ENCODE measurements at regions not wholly inside any gene's neighbourhood (a gene's known extent, or its start where the extent isn't known, plus 50 kb on each side); places are given as distances from the start of the nearest gene placed in this dataset.

GRCh38 chr9:118313965-118314364, 609.8 kb downstream of the TLR4 start:
- Histone ChIP-seq H3K4me3 (ENCODE audit: low read depth in 1 of 2, low read length in 2 of 2) (no peak overlapping the region), H3K27me3 (ENCODE audit: control insufficient read depth in 1 of 2, insufficient read depth in 2 of 2, low read length in 2 of 2) (no peaks in the 10 kb centered on the region), H3K27ac (ENCODE audit: low read depth, low read length) (no peak overlapping the region), H3K4me1 (ENCODE audit: insufficient read depth, low read length) (no peaks in the 10 kb centered on the region), H3K36me3 (ENCODE audit: insufficient read depth, low read length) (no peaks in the 10 kb centered on the region), H3K9me3 (ENCODE audit: low read length) (no peaks in the 10 kb centered on the region), H3K9ac (ENCODE audit: low read length) (no peak overlapping the region)

GRCh38 chr9:118316831-118317343, 612.7 kb downstream of the TLR4 start:
- no peaks in the 10 kb centered on the region for H3K27me3 ChIP-seq (ENCODE audit: control insufficient read depth in 1 of 2, insufficient read depth in 2 of 2, low read length in 2 of 2)
- no peak overlapping the region for H3K27ac ChIP-seq (ENCODE audit: low read depth, low read length)
- H3K36me3 ChIP-seq (ENCODE audit: insufficient read depth, low read length): no peaks in the 10 kb centered on the region
- H3K9me3 ChIP-seq (ENCODE audit: low read length): no peaks in the 10 kb centered on the region
- no peak overlapping the region for H3K9ac ChIP-seq (ENCODE audit: low read length)
- no peaks in the 10 kb centered on the region for H3K4me1 ChIP-seq (ENCODE audit: insufficient read depth, low read length)
- H3K4me3 ChIP-seq (ENCODE audit: low read depth in 1 of 2, low read length in 2 of 2): no peak overlapping the region

GRCh38 chr9:118318770-118319431, 614.7 kb downstream of the TLR4 start:
- H3K9me3 ChIP-seq (ENCODE audit: low read length): no peaks in the 10 kb centered on the region
- H3K27ac ChIP-seq (ENCODE audit: low read depth, low read length): no peak overlapping the region
- H3K27me3 ChIP-seq (ENCODE audit: control insufficient read depth in 1 of 2, insufficient read depth in 2 of 2, low read length in 2 of 2): no peaks in the 10 kb centered on the region
- no peaks in the 10 kb centered on the region for H3K36me3 ChIP-seq (ENCODE audit: insufficient read depth, low read length)
- H3K4me3 ChIP-seq (ENCODE audit: low read depth in 1 of 2, low read length in 2 of 2): no peak overlapping the region
- H3K4me1 ChIP-seq (ENCODE audit: insufficient read depth, low read length): no peaks in the 10 kb centered on the region
- no peak overlapping the region for H3K9ac ChIP-seq (ENCODE audit: low read length)

GRCh38 chr9:118321788-118322187, 617.6 kb downstream of the TLR4 start:
- no peaks in the 10 kb centered on the region for H3K36me3 ChIP-seq (ENCODE audit: insufficient read depth, low read length)
- H3K27ac ChIP-seq (ENCODE audit: low read depth, low read length): no peak overlapping the region
- no peaks in the 10 kb centered on the region for H3K9me3 ChIP-seq (ENCODE audit: low read length)
- no peak overlapping the region for H3K4me3 ChIP-seq (ENCODE audit: low read depth in 1 of 2, low read length in 2 of 2)
- no peaks in the 10 kb centered on the region for H3K4me1 ChIP-seq (ENCODE audit: insufficient read depth, low read length)
- no peak overlapping the region for H3K9ac ChIP-seq (ENCODE audit: low read length)
- H3K27me3 ChIP-seq (ENCODE audit: control insufficient read depth in 1 of 2, insufficient read depth in 2 of 2, low read length in 2 of 2): no peaks in the 10 kb centered on the region

GRCh38 chr9:118324706-118325105, 620.5 kb downstream of the TLR4 start:
- H3K9me3 ChIP-seq (ENCODE audit: low read length): no peaks in the 10 kb centered on the region

GRCh38 chr9:118325757-118326156, 621.6 kb downstream of the TLR4 start:
- no peak overlapping the region for H3K9ac ChIP-seq (ENCODE audit: low read length)
- H3K36me3 ChIP-seq (ENCODE audit: insufficient read depth, low read length): no peaks in the 10 kb centered on the region
- H3K27me3 ChIP-seq (ENCODE audit: control insufficient read depth in 1 of 2, insufficient read depth in 2 of 2, low read length in 2 of 2): no peaks in the 10 kb centered on the region

More at GRCh38 chr9:118324706-118325105, 620.5 kb downstream of the TLR4 start:
- no peak overlapping the region for H3K27ac ChIP-seq (ENCODE audit: low read depth, low read length)
- H3K27me3 ChIP-seq (ENCODE audit: control insufficient read depth in 1 of 2, insufficient read depth in 2 of 2, low read length in 2 of 2): no peaks in the 10 kb centered on the region
- no peaks in the 10 kb centered on the region for H3K36me3 ChIP-seq (ENCODE audit: insufficient read depth, low read length)
- no peak overlapping the region for H3K4me3 ChIP-seq (ENCODE audit: low read depth in 1 of 2, low read length in 2 of 2)
- H3K9ac ChIP-seq (ENCODE audit: low read length): no peak overlapping the region
- no peaks in the 10 kb centered on the region for H3K4me1 ChIP-seq (ENCODE audit: insufficient read depth, low read length)

GRCh38 chr9:118326326-118326725, 622.1 kb downstream of the TLR4 start:
- Histone ChIP-seq H3K4me3 (ENCODE audit: low read depth in 1 of 2, low read length in 2 of 2) (no peak overlapping the region), H3K27me3 (ENCODE audit: control insufficient read depth in 1 of 2, insufficient read depth in 2 of 2, low read length in 2 of 2) (no peaks in the 10 kb centered on the region), H3K27ac (ENCODE audit: low read depth, low read length) (no peak overlapping the region), H3K9ac (ENCODE audit: low read length) (no peak overlapping the region), H3K9me3 (ENCODE audit: low read length) (no peaks in the 10 kb centered on the region), H3K36me3 (ENCODE audit: insufficient read depth, low read length) (no peaks in the 10 kb centered on the region), H3K4me1 (ENCODE audit: insufficient read depth, low read length) (no peaks in the 10 kb centered on the region)

More at GRCh38 chr9:118325757-118326156, 621.6 kb downstream of the TLR4 start:
- Histone ChIP-seq H3K4me1 (ENCODE audit: insufficient read depth, low read length) (no peaks in the 10 kb centered on the region), H3K4me3 (ENCODE audit: low read depth in 1 of 2, low read length in 2 of 2) (no peak overlapping the region), H3K27ac (ENCODE audit: low read depth, low read length) (no peak overlapping the region), H3K9me3 (ENCODE audit: low read length) (no peaks in the 10 kb centered on the region)

- no peaks in the 10 kb centered on the region for H3K27me3 ChIP-seq (ENCODE audit: control insufficient read depth in 1 of 2, insufficient read depth in 2 of 2, low read length in 2 of 2)
- H3K4me3 ChIP-seq (ENCODE audit: low read depth in 1 of 2, low read length in 2 of 2): no peak overlapping the region
- no peaks in the 10 kb centered on the region for H3K36me3 ChIP-seq (ENCODE audit: insufficient read depth, low read length)
- H3K27ac ChIP-seq (ENCODE audit: low read depth, low read length): no peak overlapping the region
- H3K4me1 ChIP-seq (ENCODE audit: insufficient read depth, low read length): no peaks in the 10 kb centered on the region
- no peaks in the 10 kb centered on the region for H3K9me3 ChIP-seq (ENCODE audit: low read length)
- H3K9ac ChIP-seq (ENCODE audit: low read length): no peak overlapping the region
Measured at GRCh38 chr9:118330191-118330986, 626.2 kb downstream of the TLR4 start.

GRCh38 chr9:118331622-118332045, 627.4 kb downstream of the TLR4 start:
- H3K9ac ChIP-seq (ENCODE audit: low read length): no peak overlapping the region
- H3K4me1 ChIP-seq (ENCODE audit: insufficient read depth, low read length): no peaks in the 10 kb centered on the region
- no peaks in the 10 kb centered on the region for H3K9me3 ChIP-seq (ENCODE audit: low read length)
- no peak overlapping the region for H3K4me3 ChIP-seq (ENCODE audit: low read depth in 1 of 2, low read length in 2 of 2)
- no peaks in the 10 kb centered on the region for H3K36me3 ChIP-seq (ENCODE audit: insufficient read depth, low read length)
- no peak overlapping the region for H3K27ac ChIP-seq (ENCODE audit: low read depth, low read length)
- no peaks in the 10 kb centered on the region for H3K27me3 ChIP-seq (ENCODE audit: control insufficient read depth in 1 of 2, insufficient read depth in 2 of 2, low read length in 2 of 2)

- H3K9me3 ChIP-seq (ENCODE audit: low read length): no peaks in the 10 kb centered on the region
- no peak overlapping the region for H3K4me3 ChIP-seq (ENCODE audit: low read depth in 1 of 2, low read length in 2 of 2)
- no peaks in the 10 kb centered on the region for H3K4me1 ChIP-seq (ENCODE audit: insufficient read depth, low read length)
- H3K36me3 ChIP-seq (ENCODE audit: insufficient read depth, low read length): no peaks in the 10 kb centered on the region
- no peak overlapping the region for H3K9ac ChIP-seq (ENCODE audit: low read length)
- H3K27ac ChIP-seq (ENCODE audit: low read depth, low read length): no peak overlapping the region
- no peaks in the 10 kb centered on the region for H3K27me3 ChIP-seq (ENCODE audit: control insufficient read depth in 1 of 2, insufficient read depth in 2 of 2, low read length in 2 of 2)
Measured at GRCh38 chr9:118336250-118336942, 632.2 kb downstream of the TLR4 start.

GRCh38 chr9:118336943-118337330, 632.7 kb downstream of the TLR4 start:
- Histone ChIP-seq H3K9me3 (ENCODE audit: low read length) (no peaks in the 10 kb centered on the region), H3K4me3 (ENCODE audit: low read depth in 1 of 2, low read length in 2 of 2) (no peak overlapping the region), H3K27ac (ENCODE audit: low read depth, low read length) (no peak overlapping the region), H3K9ac (ENCODE audit: low read length) (no peak overlapping the region), H3K4me1 (ENCODE audit: insufficient read depth, low read length) (no peaks in the 10 kb centered on the region), H3K27me3 (ENCODE audit: control insufficient read depth in 1 of 2, insufficient read depth in 2 of 2, low read length in 2 of 2) (no peaks in the 10 kb centered on the region), H3K36me3 (ENCODE audit: insufficient read depth, low read length) (no peaks in the 10 kb centered on the region)

Measured in muscle layer of colon (tissue), 2 donors.